HG03565 (cell line): ENCODE measurements at regions not wholly inside any gene's neighbourhood (a gene's known extent, or its start where the extent isn't known, plus 50 kb on each side); places are given as distances from the start of the nearest gene placed in this dataset.
"Not testable (repeated sequence)": the region's sequence is repeated elsewhere in the genome, so short reads cannot be mapped to it uniquely, and the experiment has no call there.

Experiments
- ATAC-seq: cut with Tn5 transposase; IDR thresholded peaks from one replicate; pipeline ENCODE4 v1.9.1; 2021; ENCODE audit warnings: mild to moderate bottlenecking, moderate library complexity; ENCODE audit not compliant: unreplicated experiment

GRCh38 chr5:106094839-106095238, 1575.9 kb downstream of the EFNA5 start:
- ATAC-seq = no peak

GRCh38 chr5:106094204-106094607, 1576.5 kb downstream of the EFNA5 start:
- ATAC-seq = no peak

- ATAC-seq = no peak
These were observed 1577.6 kb downstream of the EFNA5 start for GRCh38 chr5:106093134-106093533.

- no peak for ATAC-seq
These were observed 1578.3 kb downstream of the EFNA5 start for GRCh38 chr5:106092455-106092854.

- no peak for ATAC-seq
These were observed 1581.7 kb downstream of the EFNA5 start for GRCh38 chr5:106089073-106089472.

- no peak for ATAC-seq
These were observed 1582.3 kb downstream of the EFNA5 start for GRCh38 chr5:106088462-106088861.

GRCh38 chr5:106086352-106086751, 1584.4 kb downstream of the EFNA5 start:
- no peak for ATAC-seq

- ATAC-seq = no peak
These were observed 1585.2 kb downstream of the EFNA5 start for GRCh38 chr5:106085556-106085955.

- no peak for ATAC-seq
These were observed 1585.6 kb downstream of the EFNA5 start for GRCh38 chr5:106085136-106085535.

GRCh38 chr5:106080535-106080934, 1590.2 kb downstream of the EFNA5 start:
- no peak for ATAC-seq

- no peak for ATAC-seq
These were observed 1594.1 kb downstream of the EFNA5 start for GRCh38 chr5:106076655-106077054.

- ATAC-seq = no peak
These were observed 1598.5 kb downstream of the EFNA5 start for GRCh38 chr5:106072208-106072607.

GRCh38 chr5:106047341-106047740, 1623.4 kb downstream of the EFNA5 start:
- no peak for ATAC-seq

- not testable (repeated sequence) for ATAC-seq
These were observed 1638.7 kb downstream of the EFNA5 start for GRCh38 chr5:106032069-106032468.

GRCh38 chr5:106028314-106028713, 1642.4 kb downstream of the EFNA5 start:
- no peak for ATAC-seq

- ATAC-seq = no peak
These were observed 1649.8 kb downstream of the EFNA5 start for GRCh38 chr5:106020894-106021293.

GRCh38 chr5:106019261-106019660, 1651.5 kb downstream of the EFNA5 start:
- ATAC-seq = no peak

GRCh38 chr5:106017243-106017857, 1653.4 kb downstream of the EFNA5 start:
- no peak for ATAC-seq

GRCh38 chr5:106014262-106014661, 1656.5 kb downstream of the EFNA5 start:
- ATAC-seq = no peak

GRCh38 chr5:106006242-106006641, 1664.5 kb downstream of the EFNA5 start:
- no peak for ATAC-seq

- ATAC-seq = not testable (repeated sequence)
These were observed 1671.7 kb downstream of the EFNA5 start for GRCh38 chr5:105998991-105999390.

- no peak for ATAC-seq
These were observed 1677.7 kb downstream of the EFNA5 start for GRCh38 chr5:105993027-105993426.

GRCh38 chr5:105982526-105982925, 1688.2 kb downstream of the EFNA5 start:
- no peak for ATAC-seq
